ENCODE measurements at regions not wholly inside any gene's neighbourhood (a gene's known extent, or its start where the extent isn't known, plus 50 kb on each side); places are given as distances from the start of the nearest gene placed in this dataset.

- 72% methylated on average over 3 of the region's 3 CpGs for WGBS
- H3K9me3 ChIP-seq (ENCODE audit: control insufficient read depth in 4 of 4, low read length in 3 of 4) = peaks cover 0 to under 1% (median 0%) of the 10 kb centered on the region in 4 donors
- TF ChIP-seq GABPA (IDR thresholded peaks at IDR 0.05 in 1 of 2, conservative IDR thresholded peaks at IDR 0.05 in 1 of 2) (no peak), RXRA (IDR thresholded peaks at IDR 0.05) (no peak), ZBTB33 (IDR thresholded peaks at IDR 0.05) (no peak), EGR1 (IDR thresholded peaks at IDR 0.05; ENCODE audit: low read depth in 2 of 2) (no peak), SP1 (IDR thresholded peaks at IDR 0.05) (no peak)
- H3K9ac ChIP-seq (ENCODE audit: low read depth in 1 of 2, low read length in 2 of 2) = no peak overlapping the region
- H3K36me3 ChIP-seq (ENCODE audit: control insufficient read depth in 4 of 4, insufficient read depth in 3 of 4, low read depth in 1 of 4, low read length in 3 of 4) = no peaks in the 10 kb centered on the region
- no peaks in the 10 kb centered on the region for H3K4me1 ChIP-seq (ENCODE audit: control insufficient read depth in 4 of 4, insufficient read depth in 4 of 4, low read length in 3 of 4)
- no peak for DNase-seq (ENCODE audit: low spot score)
- H3K4me3 ChIP-seq (ENCODE audit: low read depth in 1 of 3, low read length in 3 of 3) = no peak overlapping the region
- no peaks in the 10 kb centered on the region for H3K27me3 ChIP-seq (ENCODE audit: control insufficient read depth in 4 of 4, insufficient read depth in 4 of 4, low read length in 3 of 4)
- H3K27ac ChIP-seq (ENCODE audit: low read depth in 1 of 2, low read length in 2 of 2) = no peak overlapping the region
Measured at GRCh38 chr11:87391496-87391895, 353.8 kb downstream of the TMEM135 start.

GRCh38 chr11:87384078-87384729 lies 346.5 kb downstream of the TMEM135 start:
- H3K9me3 ChIP-seq (ENCODE audit: control insufficient read depth in 4 of 4, low read length in 3 of 4) = peaks cover 0 to 3% (median 1%) of the 10 kb centered on the region in 4 donors
- TF ChIP-seq JUND (IDR thresholded peaks at IDR 0.05) (no peak), REST (IDR thresholded peaks at IDR 0.05) (no peak), FOXA1 (IDR thresholded peaks at IDR 0.05) (no peak), FOXA2 (IDR thresholded peaks at IDR 0.05) (no peak), MAX (IDR thresholded peaks at IDR 0.05) (no peak), RAD21 (IDR thresholded peaks at IDR 0.05) (no peak), RXRA (IDR thresholded peaks at IDR 0.05) (no peak), HNF4A (conservative IDR thresholded peaks at IDR 0.05) (no peak), HNF4G (IDR thresholded peaks at IDR 0.05) (no peak), GABPA (IDR thresholded peaks at IDR 0.05 in 1 of 2, conservative IDR thresholded peaks at IDR 0.05 in 1 of 2) (no peak)
- no peak overlapping the region for H3K4me3 ChIP-seq (ENCODE audit: low read depth in 1 of 3, low read length in 3 of 3)
- H3K9ac ChIP-seq (ENCODE audit: low read depth in 1 of 2, low read length in 2 of 2) = no peak overlapping the region
- WGBS = 72% methylated on average over 4 of the region's 4 CpGs
- H3K27me3 ChIP-seq (ENCODE audit: control insufficient read depth in 4 of 4, insufficient read depth in 4 of 4, low read length in 3 of 4) = no peaks in the 10 kb centered on the region
- no peaks in the 10 kb centered on the region for H3K36me3 ChIP-seq (ENCODE audit: control insufficient read depth in 4 of 4, insufficient read depth in 3 of 4, low read depth in 1 of 4, low read length in 3 of 4)
- no peak overlapping the region for H3K27ac ChIP-seq (ENCODE audit: low read depth in 1 of 2, low read length in 2 of 2)
- H3K4me1 ChIP-seq (ENCODE audit: control insufficient read depth in 4 of 4, insufficient read depth in 4 of 4, low read length in 3 of 4) = no peaks in the 10 kb centered on the region
- DNase-seq (ENCODE audit: low spot score) = no peak

All from liver (tissue), 7 donors.